K562 (cell line): ENCODE measurements at regions not wholly inside any gene's neighbourhood (a gene's known extent, or its start where the extent isn't known, plus 50 kb on each side); places are given as distances from the start of the nearest gene placed in this dataset.

ENCODE experiments used
- ATAC-seq: fragments of 200-7000 bp; cut with Tn5 transposase; 3 replicates; pipeline ENCODE4 v1.9.1; 2020; ENCODE audit warnings: moderate library complexity
- BruUV-seq: library from RNA; stranded (reverse); fragments of 400-500 nt; replicated peaks from 2 replicates; lab custom pipeline; 2021; lab: Mats Ljungman, UMichigan
- CTCF ChIA-PET: fragments of 300-600 bp; formaldehyde crosslinking; extraction: SDS; loops from one replicate; lab custom pipeline; 2021; ENCODE audit warnings: low intra/inter-chr PET ratio; lab: Yijun Ruan, JAX
- POLR2A ChIA-PET: fragments of 300-600, 350-650 bp; sonication (Branson Sonifier 250); formaldehyde crosslinking; extraction: SDS; loops from one replicate; lab custom pipeline; 2021; ENCODE audit warnings: antibody characterized with exemption, inconsistent platforms; lab: Yijun Ruan, JAX
- DNase-seq, 4 experiments: peaks; one replicate each; pipeline versions ENCODE4 v3.0.0 to v3.0.0-alpha.2; 2011 to 2018; ENCODE audit warnings: low spot score in 3 of 4, mixed read lengths in 3 of 4; ENCODE audit errors: extremely low read depth in 1 of 4
- FAIRE-seq: peaks from 2 replicates; lab custom pipeline; 2011; peaks lifted over from hg19 to GRCh38; lab: Jason Lieb, UNC
- H2AFZ ChIP-seq: 2 replicates; pipeline ENCODE4 v1.6.0; 2011; ENCODE audit warnings: low read depth, low read length, control low read depth, inconsistent platforms
- H3K27ac ChIP-seq: fragments of 200-600 bp; 3 replicates; pipeline ENCODE4 v1.8.0; 2011; ENCODE audit warnings: low read depth, mild to moderate bottlenecking, control low read depth, inconsistent platforms, low read length, moderate library complexity, mixed read lengths; ENCODE audit errors: extremely low read depth
- H3K27me3 ChIP-seq, 2 experiments: fragments of 300-600 bp in 1 of 2; 2 replicates in 1 of 2; 3 replicates in 1 of 2; pipeline versions ENCODE4 v1.6.0 to v1.8.0; 2011; ENCODE audit warnings: inconsistent platforms in 2 of 2, low read length in 2 of 2, mild to moderate bottlenecking in 1 of 2, mixed read lengths in 1 of 2, moderate library complexity in 1 of 2; ENCODE audit not compliant: control insufficient read depth in 2 of 2, insufficient read depth in 2 of 2
- H3K36me3 ChIP-seq: fragments of 300-600 bp; 3 replicates; pipeline ENCODE4 v1.8.0; 2011; ENCODE audit warnings: mild to moderate bottlenecking, low read length, inconsistent platforms; ENCODE audit not compliant: control insufficient read depth, insufficient read depth
- H3K4me1 ChIP-seq, 2 experiments: fragments of 200-600 bp in 1 of 2; replicated peaks in 1 of 2; 2 replicates in 1 of 2; 3 replicates in 1 of 2; pipeline versions ENCODE4 v1.5.1 to v1.8.0; 2011; ENCODE audit warnings: inconsistent platforms in 2 of 2, low read length in 2 of 2, mild to moderate bottlenecking in 1 of 2, mixed read lengths in 1 of 2, moderate library complexity in 1 of 2; ENCODE audit not compliant: control insufficient read depth in 2 of 2, insufficient read depth in 2 of 2
- H3K4me2 ChIP-seq: 2 replicates; pipeline ENCODE4 v1.6.1; 2011; ENCODE audit warnings: low read length, control low read depth, inconsistent platforms, mixed read lengths; ENCODE audit not compliant: insufficient read depth
- H3K4me3 ChIP-seq: fragments of 200-600 bp; sonication (generic), shearing (Covaris generic); 2 replicates; pipeline ENCODE4 v1.5.1; 2016; ENCODE audit warnings: control low read depth, inconsistent platforms
- H3K79me2 ChIP-seq: fragments of 200-600 bp; 3 replicates; pipeline ENCODE4 v1.8.0; 2011; ENCODE audit warnings: low read length, inconsistent platforms; ENCODE audit not compliant: control insufficient read depth, insufficient read depth
- H3K9ac ChIP-seq, 2 experiments: 2 replicates each; pipeline versions ENCODE4 v1.6.0 to v1.6.1; 2011; ENCODE audit warnings: low read depth in 2 of 2, low read length in 2 of 2, control low read depth in 1 of 2, inconsistent platforms in 1 of 2, mild to moderate bottlenecking in 1 of 2, mixed read lengths in 1 of 2; ENCODE audit not compliant: insufficient read depth in 1 of 2
- H3K9me1 ChIP-seq: one replicate; pipeline ENCODE4 v1.6.0; 2011; ENCODE audit warnings: inconsistent platforms, mild to moderate bottlenecking, low read length, moderate library complexity; ENCODE audit not compliant: control insufficient read depth, insufficient read depth
- H3K9me3 ChIP-seq: replicated peaks from 2 replicates; pipeline ENCODE4 v1.5.1; 2011; ENCODE audit warnings: low read depth, low read length, inconsistent platforms; ENCODE audit not compliant: control insufficient read depth, insufficient read depth
- H4K20me1 ChIP-seq: replicated peaks from 2 replicates; pipeline ENCODE4 v1.6.1; 2011; ENCODE audit warnings: low read length, inconsistent platforms, mixed read lengths; ENCODE audit not compliant: control insufficient read depth, insufficient read depth
- NR2C2 ChIP-seq, 2 experiments: fragments of 200-800 bp in 1 of 2; sonication (Bioruptor generic) in 1 of 2; sonication (generic) in 1 of 2; formaldehyde crosslinking in 1 of 2; IDR thresholded peaks; 2 replicates each; pipeline versions ENCODE4 v1.6.1 to v1.8.0; 2016 to 2022; ENCODE audit warnings: mild to moderate bottlenecking in 1 of 2, missing compliant biosample characterization in 1 of 2, missing genetic modification characterization in 1 of 2, missing genetic modification reagents in 1 of 2
- SREBF2 ChIP-seq: sonication (generic); formaldehyde crosslinking; IDR thresholded peaks from 2 replicates; pipeline ENCODE4 v1.4.0; 2020; ENCODE audit warnings: mild to moderate bottlenecking, missing genetic modification reagents
- WGBS: fragments of 100-300 bp; shearing (Covaris generic); methylation state at CpG from one replicate; pipeline ENCODE4 v1.1.6; 2016; ENCODE audit warnings: low coverage, mixed read lengths; ENCODE audit not compliant: insufficient coverage; ENCODE audit errors: missing lambda C conversion rate; 5-methylcytosine and 5-hydroxymethylcytosine counted together
- in situ Hi-C: fragments of 300-500 bp; cut with MboI; formaldehyde crosslinking; loops from 4 replicates; pipeline ENCODE4 v1.15.0; 2018; ENCODE audit warnings: inconsistent platforms, mixed read lengths
- intact Hi-C: fragments of 100-400 bp; cut with micrococcal nuclease; formaldehyde crosslinking; loops from 2 replicates; pipeline ENCODE4 v1.14.2; 2022
- TF ChIP-seq, protein P1 (sequence below): fragments of 250-450 bp; sonication (Bioruptor Pico); IDR thresholded peaks from 2 replicates; pipeline ENCODE4 v1.4.0; 2020; ENCODE audit warnings: mild to moderate bottlenecking, moderate library complexity

- no peak overlapping the region for H3K9ac ChIP-seq
- CTCF ChIA-PET: no interaction called here
- DNase-seq (no peak), FAIRE-seq (no peak), ATAC-seq (no peak)
- no peaks in the 10 kb centered on the region for H4K20me1 ChIP-seq
- in situ Hi-C loops (no loop called here), intact Hi-C loops (no loop called here)
- 0% methylated on average over 1 of the region's 1 CpG for WGBS
- no peaks in the 10 kb centered on the region for H3K27me3 ChIP-seq
- no peaks in the 10 kb centered on the region for H3K9me3 ChIP-seq
- no peak overlapping the region for H3K4me2 ChIP-seq
- no peaks in the 10 kb centered on the region for H3K79me2 ChIP-seq
- no peak overlapping the region for H3K4me3 ChIP-seq
- H3K9me1 ChIP-seq: no peaks in the 10 kb centered on the region
- no peak overlapping the region for H2AFZ ChIP-seq
- TF ChIP-seq, protein P1, sequence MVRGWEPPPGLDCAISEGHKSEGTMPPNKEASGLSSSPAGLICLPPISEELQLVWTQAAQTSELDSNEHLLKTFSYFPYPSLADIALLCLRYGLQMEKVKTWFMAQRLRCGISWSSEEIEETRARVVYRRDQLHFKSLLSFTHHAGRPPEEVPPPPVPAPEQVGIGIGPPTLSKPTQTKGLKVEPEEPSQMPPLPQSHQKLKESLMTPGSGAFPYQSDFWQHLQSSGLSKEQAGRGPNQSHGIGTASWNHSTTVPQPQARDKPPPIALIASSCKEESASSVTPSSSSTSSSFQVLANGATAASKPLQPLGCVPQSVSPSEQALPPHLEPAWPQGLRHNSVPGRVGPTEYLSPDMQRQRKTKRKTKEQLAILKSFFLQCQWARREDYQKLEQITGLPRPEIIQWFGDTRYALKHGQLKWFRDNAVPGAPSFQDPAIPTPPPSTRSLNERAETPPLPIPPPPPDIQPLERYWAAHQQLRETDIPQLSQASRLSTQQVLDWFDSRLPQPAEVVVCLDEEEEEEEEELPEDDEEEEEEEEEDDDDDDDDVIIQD (CRISPR knock-in tag): no peak
- TF ChIP-seq SREBF2 (no peak), NR2C2 (CRISPR knock-in tag; IDR thresholded peaks at IDR 0.05) (no peak), NR2C2 (tag; IDR thresholded peaks at IDR 0.05) (no peak)
- TF ChIP-seq, all 486 proteins: peak for 0
- no peaks in the 10 kb centered on the region for H3K36me3 ChIP-seq
- H3K27ac ChIP-seq: no peak overlapping the region
- no TSS peak for BruUV-seq
- POLR2A ChIA-PET: no interaction called here
- H3K4me1 ChIP-seq: no peaks in the 10 kb centered on the region
These were observed 584.8 kb upstream of the NRP1 start for GRCh38 chr10:33919244-33919643.
